ENCODE measurements at regions not wholly inside any gene's neighbourhood (a gene's known extent, or its start where the extent isn't known, plus 50 kb on each side); places are given as distances from the start of the nearest gene placed in this dataset.

GRCh38 chr5:88656221-88656950, 226.6 kb downstream of the MEF2C start:
- CTCF ChIA-PET, result no interaction called here
- intact Hi-C loops (cut with micrococcal nuclease; ENCODE audit: unreplicated experiment), result no loop called here
- Mint-ChIP-seq H3K4me1 (ENCODE audit: low read depth, unreplicated experiment) (no peaks in the 10 kb centered on the region), H3K9me3 (ENCODE audit: unreplicated experiment) (no peaks in the 10 kb centered on the region), H3K27ac (ENCODE audit: unreplicated experiment) (no peak overlapping the region), H3K27me3 (ENCODE audit: insufficient read depth, unreplicated experiment) (peaks cover 8% of the 10 kb centered on the region), H3K36me3 (ENCODE audit: insufficient read depth, unreplicated experiment) (no peaks in the 10 kb centered on the region), H3K4me3 (ENCODE audit: unreplicated experiment) (no peak overlapping the region)
- DNase-seq, result no peak
- 0 out of 2 replicates have a peak, but pooled peaks cover 4% of the 10 kb centered on the region for H3K4me1 ChIP-seq
- H3K9me3 ChIP-seq, result no peaks in the 10 kb centered on the region
- BruUV-seq (replicated peaks), result no TSS peak
- H3K4me3 ChIP-seq (ENCODE audit: low read depth, low read length), result no peak overlapping the region
- POLR2A ChIA-PET, result no interaction called here
- TF ChIP-seq CTCF (IDR thresholded peaks at IDR 0.05; ENCODE audit: insufficient read depth in 1 of 2, low read depth in 1 of 2, low read length in 1 of 2, severe bottlenecking in 1 of 2, unreplicated experiment in 1 of 2), result no peak
- H3K36me3 ChIP-seq (ENCODE audit: control insufficient read depth, insufficient read depth, low read length), result no peaks in the 10 kb centered on the region
- H3K27me3 ChIP-seq (replicated peaks; ENCODE audit: control insufficient read depth, insufficient read depth, low read length), result no peaks in the 10 kb centered on the region

- H3K9me3 Mint-ChIP-seq (ENCODE audit: unreplicated experiment), result no peaks in the 10 kb centered on the region
- no peaks in the 10 kb centered on the region for H3K9me3 ChIP-seq
- no peak overlapping the region for H3K27ac Mint-ChIP-seq (ENCODE audit: unreplicated experiment)
- TF ChIP-seq CTCF (IDR thresholded peaks at IDR 0.05; ENCODE audit: insufficient read depth in 1 of 2, low read depth in 1 of 2, low read length in 1 of 2, severe bottlenecking in 1 of 2, unreplicated experiment in 1 of 2), result no peak
- CTCF ChIA-PET, result no interaction called here
- H3K36me3 ChIP-seq (ENCODE audit: control insufficient read depth, insufficient read depth, low read length), result no peaks in the 10 kb centered on the region
- no peaks in the 10 kb centered on the region for H3K27me3 ChIP-seq (replicated peaks; ENCODE audit: control insufficient read depth, insufficient read depth, low read length)
- H3K27me3 Mint-ChIP-seq (ENCODE audit: insufficient read depth, unreplicated experiment), result peaks cover 3% of the 10 kb centered on the region
- H3K4me3 ChIP-seq (ENCODE audit: low read depth, low read length), result no peak overlapping the region
- no peaks in the 10 kb centered on the region for H3K4me1 Mint-ChIP-seq (ENCODE audit: low read depth, unreplicated experiment)
- no peaks in the 10 kb centered on the region for H3K36me3 Mint-ChIP-seq (ENCODE audit: insufficient read depth, unreplicated experiment)
- no peaks in the 10 kb centered on the region for H3K4me1 ChIP-seq
- intact Hi-C loops (cut with micrococcal nuclease; ENCODE audit: unreplicated experiment), result no loop called here
- BruUV-seq (replicated peaks), result no TSS peak
- no peak for DNase-seq
- no peak overlapping the region for H3K4me3 Mint-ChIP-seq (ENCODE audit: unreplicated experiment)
- POLR2A ChIA-PET, result no interaction called here
Observed at GRCh38 chr5:88653471-88653870, 229.5 kb downstream of the MEF2C start.

DNA sequence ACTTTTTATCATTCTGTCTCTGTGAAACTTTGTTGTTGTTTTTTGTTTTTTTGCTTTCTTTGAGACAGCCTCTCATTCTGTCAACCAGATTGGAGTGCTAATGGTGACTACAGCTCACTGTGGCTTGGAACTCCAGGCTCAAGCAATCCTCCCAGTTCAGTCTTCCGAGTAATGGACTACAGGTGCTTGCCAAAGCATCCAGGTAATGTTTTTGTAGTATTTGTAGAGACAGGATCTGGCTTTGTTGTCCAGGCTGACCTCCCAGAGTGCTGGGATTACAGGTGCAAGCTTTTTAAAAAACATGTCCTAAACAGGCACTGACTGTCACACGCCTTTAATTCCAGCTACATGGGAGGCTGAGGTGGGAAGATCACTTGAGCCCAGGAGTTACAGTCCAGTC, 235.1 kb downstream of the MEF2C start:
- ChIA-PET POLR2A (no interaction called here), CTCF (no interaction called here)
- no peaks in the 10 kb centered on the region for H3K9me3 ChIP-seq
- no peaks in the 10 kb centered on the region for H3K36me3 ChIP-seq (ENCODE audit: control insufficient read depth, insufficient read depth, low read length)
- no TSS peak for BruUV-seq (replicated peaks)
- Mint-ChIP-seq H3K27ac (ENCODE audit: unreplicated experiment) (no peak overlapping the region), H3K4me1 (ENCODE audit: low read depth, unreplicated experiment) (no peaks in the 10 kb centered on the region), H3K27me3 (ENCODE audit: insufficient read depth, unreplicated experiment) (peaks cover 8% of the 10 kb centered on the region), H3K4me3 (ENCODE audit: unreplicated experiment) (no peak overlapping the region), H3K9me3 (ENCODE audit: unreplicated experiment) (no peaks in the 10 kb centered on the region), H3K36me3 (ENCODE audit: insufficient read depth, unreplicated experiment) (no peaks in the 10 kb centered on the region)
- H3K27me3 ChIP-seq (replicated peaks; ENCODE audit: control insufficient read depth, insufficient read depth, low read length), result no peaks in the 10 kb centered on the region
- no peak for DNase-seq
- no peaks in the 10 kb centered on the region for H3K4me1 ChIP-seq
- no peak overlapping the region for H3K4me3 ChIP-seq (ENCODE audit: low read depth, low read length)
- intact Hi-C loops (cut with micrococcal nuclease; ENCODE audit: unreplicated experiment), result no loop called here
- no peak for TF ChIP-seq CTCF (IDR thresholded peaks at IDR 0.05; ENCODE audit: insufficient read depth in 1 of 2, low read depth in 1 of 2, low read length in 1 of 2, severe bottlenecking in 1 of 2, unreplicated experiment in 1 of 2)

Measured in Caco-2 (cell line).